ENCODE measurements at regions not wholly inside any gene's neighbourhood (a gene's known extent, or its start where the extent isn't known, plus 50 kb on each side); places are given as distances from the start of the nearest gene placed in this dataset.
"Not testable (repeated sequence)": the region's sequence is repeated elsewhere in the genome, so short reads cannot be mapped to it uniquely, and the experiment has no call there.

DNA sequence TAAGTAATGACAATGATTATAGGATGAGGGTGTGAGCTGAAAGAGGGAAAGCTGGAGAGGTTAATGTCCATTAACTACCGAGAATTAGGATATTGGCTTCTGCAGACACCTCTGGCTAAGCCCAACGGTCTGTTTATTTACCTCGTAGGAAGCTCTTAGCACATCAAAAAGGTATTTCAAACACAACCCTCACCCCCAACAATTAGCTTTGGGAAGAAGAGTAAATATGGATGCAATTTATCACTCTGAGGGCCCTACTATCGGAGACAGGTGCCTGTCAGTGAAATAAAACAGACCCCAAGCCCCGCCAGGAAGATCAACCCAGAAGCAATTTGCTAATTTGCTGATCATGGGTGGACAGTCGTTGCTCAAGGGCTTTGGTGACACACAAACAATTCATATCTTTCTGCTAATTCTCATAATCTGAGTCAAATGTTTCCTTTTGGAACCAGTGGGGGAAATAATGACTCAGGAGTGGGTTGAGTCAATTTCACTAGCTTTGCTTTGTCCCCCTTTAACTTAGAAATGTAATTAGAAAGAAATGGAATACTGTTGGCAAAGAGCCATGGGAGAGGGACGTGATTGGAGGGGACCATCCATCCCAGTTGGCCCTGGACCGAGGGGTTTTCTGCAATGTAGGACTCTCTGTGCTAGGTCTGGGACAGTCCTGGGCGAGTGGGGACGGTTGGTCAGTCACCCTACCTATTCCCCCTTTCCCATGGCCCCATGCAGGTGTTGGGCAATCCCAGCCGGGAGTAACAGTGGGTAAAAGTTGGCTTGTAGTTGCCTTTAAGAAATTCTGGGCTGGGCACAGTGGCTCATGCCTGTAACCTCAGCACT lies 99.1 kb upstream of the MED13L start:
- DNase-seq (ENCODE audit: low read depth), result no peak
- H3K4me3 ChIP-seq (ENCODE audit: low read depth, low read length), result no peak overlapping the region
- TF ChIP-seq, protein P1, sequence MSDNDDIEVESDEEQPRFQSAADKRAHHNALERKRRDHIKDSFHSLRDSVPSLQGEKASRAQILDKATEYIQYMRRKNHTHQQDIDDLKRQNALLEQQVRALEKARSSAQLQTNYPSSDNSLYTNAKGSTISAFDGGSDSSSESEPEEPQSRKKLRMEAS (IDR thresholded peaks at IDR 0.05; ENCODE audit: low read depth, low read length), result no peak
- no peak for TF ChIP-seq MYC (IDR thresholded peaks at IDR 0.05; ENCODE audit: low read depth, low read length)
- TF ChIP-seq, protein P2, sequence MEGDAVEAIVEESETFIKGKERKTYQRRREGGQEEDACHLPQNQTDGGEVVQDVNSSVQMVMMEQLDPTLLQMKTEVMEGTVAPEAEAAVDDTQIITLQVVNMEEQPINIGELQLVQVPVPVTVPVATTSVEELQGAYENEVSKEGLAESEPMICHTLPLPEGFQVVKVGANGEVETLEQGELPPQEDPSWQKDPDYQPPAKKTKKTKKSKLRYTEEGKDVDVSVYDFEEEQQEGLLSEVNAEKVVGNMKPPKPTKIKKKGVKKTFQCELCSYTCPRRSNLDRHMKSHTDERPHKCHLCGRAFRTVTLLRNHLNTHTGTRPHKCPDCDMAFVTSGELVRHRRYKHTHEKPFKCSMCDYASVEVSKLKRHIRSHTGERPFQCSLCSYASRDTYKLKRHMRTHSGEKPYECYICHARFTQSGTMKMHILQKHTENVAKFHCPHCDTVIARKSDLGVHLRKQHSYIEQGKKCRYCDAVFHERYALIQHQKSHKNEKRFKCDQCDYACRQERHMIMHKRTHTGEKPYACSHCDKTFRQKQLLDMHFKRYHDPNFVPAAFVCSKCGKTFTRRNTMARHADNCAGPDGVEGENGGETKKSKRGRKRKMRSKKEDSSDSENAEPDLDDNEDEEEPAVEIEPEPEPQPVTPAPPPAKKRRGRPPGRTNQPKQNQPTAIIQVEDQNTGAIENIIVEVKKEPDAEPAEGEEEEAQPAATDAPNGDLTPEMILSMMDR (IDR thresholded peaks at IDR 0.05; ENCODE audit: low read depth, low read length), result no peak
- TF ChIP-seq POLR2A (IDR thresholded peaks at IDR 0.05; ENCODE audit: extremely low read depth, insufficient read length), result no peak

DNA sequence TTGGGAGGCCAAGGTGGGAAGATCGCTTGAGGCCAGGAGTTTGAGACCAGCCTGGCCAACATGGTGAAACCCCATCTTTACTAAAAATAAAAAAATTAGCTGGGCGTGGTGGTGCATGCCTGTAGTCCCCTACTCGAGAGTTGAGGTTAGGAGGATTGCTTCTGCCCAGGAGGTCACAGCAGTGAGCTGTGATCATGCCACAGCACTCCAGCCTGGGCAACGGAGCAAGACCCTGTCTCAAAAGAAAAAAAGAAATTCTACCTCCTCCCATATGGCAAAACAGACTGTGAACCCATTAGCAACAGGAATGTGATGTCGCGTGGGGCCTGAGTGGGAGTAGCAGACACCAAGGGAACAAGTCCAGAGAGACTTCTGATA lies 99.7 kb upstream of the MED13L start:
- DNase-seq (ENCODE audit: low read depth); H3K4me3 ChIP-seq (ENCODE audit: low read depth, low read length): not testable (repeated sequence)

DNA sequence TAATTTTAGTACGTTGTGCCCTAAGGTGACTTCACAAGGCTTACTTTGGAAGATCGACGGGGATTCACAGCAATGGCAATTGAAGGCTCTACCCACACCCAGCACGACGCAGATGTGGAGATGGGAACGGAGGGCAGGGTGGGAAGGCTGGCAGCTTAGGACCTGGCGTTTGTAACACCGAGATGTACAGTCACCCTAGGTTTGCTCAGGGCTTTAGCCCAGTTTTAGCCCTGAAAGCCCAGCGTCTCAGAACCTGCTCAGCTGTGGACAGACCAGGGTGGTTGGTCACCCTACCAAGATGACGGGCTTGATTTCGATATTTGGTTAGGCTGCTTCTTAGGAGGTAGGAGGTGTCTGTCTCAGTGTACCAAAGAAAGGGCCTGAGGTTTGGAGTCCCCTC lies 100.5 kb upstream of the MED13L start:
- no peak for DNase-seq (ENCODE audit: low read depth)
- TF ChIP-seq, protein P1 (IDR thresholded peaks at IDR 0.05; ENCODE audit: low read depth, low read length), result no peak
- TF ChIP-seq MYC (IDR thresholded peaks at IDR 0.05; ENCODE audit: low read depth, low read length) (no peak), POLR2A (IDR thresholded peaks at IDR 0.05; ENCODE audit: extremely low read depth, insufficient read length) (no peak)
- TF ChIP-seq, protein P2 (IDR thresholded peaks at IDR 0.05; ENCODE audit: low read depth, low read length), result no peak
- no peak overlapping the region for H3K4me3 ChIP-seq (ENCODE audit: low read depth, low read length)

DNA sequence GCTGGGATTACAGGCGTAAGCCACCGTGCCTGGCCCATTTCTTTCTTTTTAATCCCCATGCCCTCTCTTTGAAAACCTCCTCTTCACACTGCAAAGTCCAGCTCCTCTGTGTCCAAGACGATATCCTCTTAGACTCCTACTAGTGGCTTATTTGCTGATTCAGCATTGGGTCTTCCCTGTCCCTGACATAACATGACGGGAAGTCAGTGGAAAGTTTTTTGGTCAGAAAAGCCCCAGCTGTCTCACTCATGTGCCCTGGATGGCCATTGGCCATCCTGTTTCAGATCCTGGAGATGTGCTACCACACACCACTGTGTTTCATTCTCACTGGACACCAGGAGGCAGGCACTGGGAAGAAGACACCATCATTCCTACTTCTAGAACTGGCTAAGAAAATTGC lies 102.6 kb upstream of the MED13L start:
- TF ChIP-seq, protein P2 (IDR thresholded peaks at IDR 0.05; ENCODE audit: low read depth, low read length), result no peak
- TF ChIP-seq MYC (IDR thresholded peaks at IDR 0.05; ENCODE audit: low read depth, low read length) (no peak), POLR2A (IDR thresholded peaks at IDR 0.05; ENCODE audit: extremely low read depth, insufficient read length) (no peak)
- TF ChIP-seq, protein P1 (IDR thresholded peaks at IDR 0.05; ENCODE audit: low read depth, low read length), result no peak
- no peak overlapping the region for H3K4me3 ChIP-seq (ENCODE audit: low read depth, low read length)
- no peak for DNase-seq (ENCODE audit: low read depth)

DNA sequence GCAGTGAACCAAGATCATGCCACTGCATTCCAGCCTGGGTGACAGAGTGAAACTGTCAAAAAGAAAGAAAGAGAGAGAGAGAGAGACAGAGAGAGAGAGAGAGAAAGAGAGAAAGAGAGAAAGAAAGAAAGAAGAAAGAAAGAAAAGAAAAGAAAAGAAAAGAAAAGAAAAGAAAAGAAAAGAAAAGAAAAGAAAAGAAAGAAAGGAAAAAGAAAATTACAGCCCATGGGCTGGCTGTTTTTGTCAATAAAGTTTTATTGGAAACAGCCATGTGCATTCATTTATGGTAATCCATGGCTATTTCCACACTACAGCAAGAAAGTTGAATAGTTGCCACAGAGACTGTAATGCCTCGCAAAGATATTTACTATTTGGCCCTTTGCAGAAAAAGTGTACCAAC lies 103.2 kb upstream of the MED13L start:
- DNase-seq (ENCODE audit: low read depth); H3K4me3 ChIP-seq (ENCODE audit: low read depth, low read length): not testable (repeated sequence)

DNA sequence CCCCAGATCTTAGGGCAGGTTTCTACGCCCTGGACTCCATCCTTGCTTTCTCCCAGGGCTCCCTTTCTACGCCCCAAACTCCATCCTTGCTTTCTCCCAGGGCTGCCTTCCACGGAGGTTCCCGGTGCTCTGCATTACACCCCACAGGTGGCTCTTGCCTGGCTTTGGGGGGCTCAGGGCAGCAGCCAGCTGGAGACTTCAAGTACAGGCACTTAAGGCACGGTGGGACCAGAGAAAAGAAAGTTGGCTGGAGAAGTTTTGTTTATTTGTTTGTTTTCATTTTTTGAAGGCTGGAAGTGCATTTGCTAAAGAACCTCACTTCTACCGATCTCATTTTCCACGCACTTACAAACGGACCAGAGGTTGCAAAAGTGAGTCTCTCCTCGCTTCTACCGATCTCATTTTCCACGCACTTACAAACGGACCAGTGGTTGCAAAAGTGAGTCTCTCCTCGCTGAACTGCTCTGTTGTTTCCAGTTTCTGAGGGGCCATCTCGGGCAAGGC lies 103.8 kb upstream of the MED13L start:
- no peak overlapping the region for H3K4me3 ChIP-seq (ENCODE audit: low read depth, low read length)
- TF ChIP-seq POLR2A (IDR thresholded peaks at IDR 0.05; ENCODE audit: extremely low read depth, insufficient read length) (no peak), MYC (IDR thresholded peaks at IDR 0.05; ENCODE audit: low read depth, low read length) (no peak)
- TF ChIP-seq, protein P1 (IDR thresholded peaks at IDR 0.05; ENCODE audit: low read depth, low read length), result no peak
- TF ChIP-seq, protein P2 (IDR thresholded peaks at IDR 0.05; ENCODE audit: low read depth, low read length), result no peak
- DNase-seq (ENCODE audit: low read depth), result no peak
